ENCODE measurements at regions not wholly inside any gene's neighbourhood (a gene's known extent, or its start where the extent isn't known, plus 50 kb on each side); places are given as distances from the start of the nearest gene placed in this dataset.

DNA sequence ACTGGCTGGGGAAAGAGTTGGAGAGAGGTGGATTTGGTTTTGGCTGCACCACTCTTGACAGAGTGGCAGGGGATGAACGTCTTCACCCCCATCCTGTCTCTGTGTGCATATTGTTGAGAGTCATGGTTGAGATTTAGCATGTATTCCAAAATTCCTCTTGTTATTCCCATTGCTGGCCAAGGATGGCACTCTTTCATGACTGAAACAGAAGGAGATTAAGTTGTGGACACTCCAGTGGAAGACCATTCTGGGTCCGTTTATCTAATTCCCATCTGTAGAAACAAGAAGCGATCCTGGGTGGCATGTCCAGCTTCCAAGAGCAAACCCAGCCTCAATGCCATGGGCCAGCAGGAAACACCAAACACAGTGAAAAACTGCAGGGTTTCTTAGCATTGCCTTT, 469.0 kb upstream of the IGFBP3 start:
- H3K14ac ChIP-seq (ENCODE audit: insufficient read length), result no peak overlapping the region
- H3K23me2 ChIP-seq (ENCODE audit: low read depth, low read length), result no peaks in the 10 kb centered on the region
- H3K4me2 ChIP-seq (ENCODE audit: insufficient read depth in 1 of 2, low read depth in 2 of 2, low read length in 2 of 2), result no peak overlapping the region
- H3K4me3 ChIP-seq (ENCODE audit: extremely low read depth in 1 of 4, insufficient read depth in 2 of 4, low read depth in 3 of 4, low read length in 4 of 4), result no peak overlapping the region
- H2BK20ac ChIP-seq (ENCODE audit: low read length), result no peak overlapping the region
- no peak overlapping the region for H3K18ac ChIP-seq (ENCODE audit: extremely low read depth, low read length)
- WGBS, 2 experiments (ENCODE audit: extremely low coverage in 1 of 2, insufficient coverage in 1 of 2, insufficient read length in 1 of 2, insufficient replicate concordance in 2 of 2, low coverage in 1 of 2, low lambda C conversion rate in 2 of 2, missing lambda C conversion rate in 1 of 2), result 77% methylated on average over 3 of the region's 3 CpGs; no CpG with 5 or more reads in 1 of the 2 experiments
- no peaks in the 10 kb centered on the region for H3K79me1 ChIP-seq (ENCODE audit: low read depth, low read length)
- no peak overlapping the region for H2BK15ac ChIP-seq (ENCODE audit: low read length)
- no peaks in the 10 kb centered on the region for H4K20me1 ChIP-seq (replicated peaks in 1 of 2; ENCODE audit: control insufficient read depth in 1 of 2, insufficient read depth in 2 of 2, low read length in 2 of 2)
- no peaks in the 10 kb centered on the region for H3K27me3 ChIP-seq (replicated peaks in 1 of 4; ENCODE audit: control insufficient read depth in 3 of 4, extremely low read depth in 1 of 4, insufficient read depth in 3 of 4, low read length in 3 of 4)
- H2BK120ac ChIP-seq (replicated peaks; ENCODE audit: low read depth, low read length), result no peak overlapping the region
- H2BK5ac ChIP-seq (ENCODE audit: low read depth, low read length), result no peak overlapping the region
- FAIRE-seq (no peak), DNase-seq (ENCODE audit: low read depth in 1 of 2, low spot score in 2 of 2) (no peak)
- H3K79me2 ChIP-seq (ENCODE audit: control insufficient read depth in 1 of 2, insufficient read depth in 2 of 2, low read length in 2 of 2), result no peaks in the 10 kb centered on the region
- H4K91ac ChIP-seq (replicated peaks; ENCODE audit: insufficient read length, low read length), result no peak overlapping the region
- H3K56ac ChIP-seq (replicated peaks; ENCODE audit: insufficient read length, low read depth, low read length), result no peak overlapping the region
- H2AK5ac ChIP-seq (ENCODE audit: low read depth, low read length), result no peak overlapping the region
- H4K8ac ChIP-seq (ENCODE audit: extremely low read depth, insufficient read depth, low read length), result no peak overlapping the region
- TF ChIP-seq SP2 (IDR thresholded peaks at IDR 0.05; ENCODE audit: low read length) (no peak), RAD21 (IDR thresholded peaks at IDR 0.05 in 1 of 2, conservative IDR thresholded peaks at IDR 0.05 in 1 of 2; ENCODE audit: low read depth in 2 of 2, low read length in 2 of 2) (peak in 1 of 2 experiments; percentile 13; a peak in 1 of 4 replicates)
- no peak overlapping the region for H2BK12ac ChIP-seq (ENCODE audit: low read depth, low read length)
- ChIA-PET POLR2A (ENCODE audit: partially characterized antibody) (no interaction called here), CTCF (ENCODE audit: partially characterized antibody) (no interaction called here)
- H4K5ac ChIP-seq (ENCODE audit: insufficient read length, low read depth, low read length), result no peak overlapping the region
- no peaks in the 10 kb centered on the region for H3K4me1 ChIP-seq (replicated peaks in 1 of 4; ENCODE audit: control insufficient read depth in 3 of 4, insufficient read depth in 4 of 4, low read length in 3 of 4)
- H3K9ac ChIP-seq (replicated peaks in 1 of 4; ENCODE audit: extremely low read depth in 1 of 4, low read depth in 3 of 4, low read length in 3 of 4), result no peak overlapping the region
- no peak overlapping the region for H3K23ac ChIP-seq (ENCODE audit: insufficient read length)
- no peaks in the 10 kb centered on the region for H3K36me3 ChIP-seq (ENCODE audit: control insufficient read depth in 2 of 4, insufficient read depth in 4 of 4, low read length in 3 of 4)
- no peaks in the 10 kb centered on the region for H3K9me3 ChIP-seq (ENCODE audit: insufficient read depth in 2 of 2, low read depth in 1 of 2, low read length in 1 of 2)
- H3K27ac ChIP-seq (ENCODE audit: low read depth, low read length), result no peak overlapping the region
- no peak overlapping the region for H3K4ac ChIP-seq (replicated peaks; ENCODE audit: insufficient read length, low read depth, low read length)
- H2AFZ ChIP-seq (ENCODE audit: low read length), result 0 out of 2 replicates have a peak overlapping the region, but pooled peaks have one; percentile 66

Data from H1 (cell line).